ENCODE measurements at regions not wholly inside any gene's neighbourhood (a gene's known extent, or its start where the extent isn't known, plus 50 kb on each side); places are given as distances from the start of the nearest gene placed in this dataset.
"Not testable (repeated sequence)": the region's sequence is repeated elsewhere in the genome, so short reads cannot be mapped to it uniquely, and the experiment has no call there.

DNA sequence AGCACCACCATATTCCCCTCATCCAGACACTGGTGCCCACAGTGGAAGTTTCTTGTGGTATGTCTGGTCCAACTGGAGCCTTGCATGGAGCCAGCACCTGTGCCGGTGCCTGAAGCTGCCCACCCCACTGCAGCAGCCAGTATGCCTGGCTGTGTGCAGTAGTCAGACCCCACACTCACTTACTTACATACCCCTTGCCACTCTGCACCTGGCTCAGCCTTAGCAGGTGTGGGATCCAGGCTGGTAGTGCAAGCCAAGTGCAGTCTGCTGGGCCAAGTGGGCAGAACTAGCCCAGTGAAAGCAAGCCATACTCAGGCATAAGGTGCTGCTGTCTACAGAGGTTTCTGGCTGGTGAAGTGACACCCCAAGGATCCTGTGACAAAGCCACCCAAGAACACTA lies 871.4 kb upstream of the C9orf72 start:
- no peak for DNase-seq

DNA sequence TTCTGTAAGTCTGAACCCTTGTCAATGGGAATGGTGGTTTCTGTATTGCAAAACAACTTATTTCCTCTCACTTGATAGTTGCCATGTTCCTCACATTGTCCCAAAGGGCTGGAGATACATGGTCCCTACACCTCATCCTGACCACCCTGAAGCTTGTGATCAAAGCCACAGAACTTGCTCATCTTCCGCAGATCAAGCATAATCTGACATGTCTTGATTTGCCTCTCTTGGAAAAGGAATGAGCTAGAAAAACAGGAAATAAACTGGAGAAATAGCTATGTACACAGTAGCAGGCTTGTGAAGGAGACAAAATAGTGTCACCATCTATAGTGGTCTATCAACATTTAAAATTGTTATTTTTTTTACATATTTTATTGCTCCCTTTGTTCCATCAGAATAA lies 871.9 kb upstream of the C9orf72 start:
- DNase-seq = no peak

DNA sequence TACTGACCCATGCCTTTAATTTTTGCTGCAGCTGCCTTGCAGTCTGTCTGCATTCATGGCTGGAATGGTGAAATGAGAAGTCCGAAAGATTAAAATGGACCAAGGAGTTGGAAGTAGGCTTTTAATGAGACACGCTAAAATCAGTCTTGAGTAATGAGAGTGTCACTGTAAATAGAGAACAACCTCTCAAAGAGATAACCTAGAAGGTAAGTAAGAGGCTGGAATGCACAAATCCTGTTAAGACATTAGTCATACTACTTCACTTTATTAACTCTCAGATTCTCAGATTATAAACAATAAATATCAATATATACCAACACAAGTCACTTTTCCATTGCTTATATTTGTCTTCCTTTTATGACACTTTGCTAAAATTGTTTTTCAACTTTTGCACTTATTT lies 880.6 kb upstream of the C9orf72 start:
- no peak for DNase-seq

DNA sequence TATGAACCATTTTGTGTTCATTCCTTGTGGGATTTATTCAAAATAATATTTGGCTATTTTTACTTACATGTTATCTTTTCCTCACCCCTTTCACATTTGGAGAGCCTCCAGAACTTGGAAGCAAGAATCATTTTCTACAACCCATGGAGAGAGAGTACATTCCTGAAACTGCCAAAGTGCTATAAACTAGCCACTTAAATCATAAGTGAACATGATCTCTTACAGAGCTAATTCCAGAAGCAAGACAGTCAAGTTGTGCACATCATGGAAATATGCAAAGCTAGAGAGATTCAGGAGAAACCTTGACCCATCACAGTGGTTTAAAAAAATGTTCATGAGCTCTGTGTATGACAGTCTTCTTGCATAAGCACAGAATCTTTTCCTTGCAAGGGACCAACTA lies 883.6 kb upstream of the C9orf72 start:
- DNase-seq = no peak

DNA sequence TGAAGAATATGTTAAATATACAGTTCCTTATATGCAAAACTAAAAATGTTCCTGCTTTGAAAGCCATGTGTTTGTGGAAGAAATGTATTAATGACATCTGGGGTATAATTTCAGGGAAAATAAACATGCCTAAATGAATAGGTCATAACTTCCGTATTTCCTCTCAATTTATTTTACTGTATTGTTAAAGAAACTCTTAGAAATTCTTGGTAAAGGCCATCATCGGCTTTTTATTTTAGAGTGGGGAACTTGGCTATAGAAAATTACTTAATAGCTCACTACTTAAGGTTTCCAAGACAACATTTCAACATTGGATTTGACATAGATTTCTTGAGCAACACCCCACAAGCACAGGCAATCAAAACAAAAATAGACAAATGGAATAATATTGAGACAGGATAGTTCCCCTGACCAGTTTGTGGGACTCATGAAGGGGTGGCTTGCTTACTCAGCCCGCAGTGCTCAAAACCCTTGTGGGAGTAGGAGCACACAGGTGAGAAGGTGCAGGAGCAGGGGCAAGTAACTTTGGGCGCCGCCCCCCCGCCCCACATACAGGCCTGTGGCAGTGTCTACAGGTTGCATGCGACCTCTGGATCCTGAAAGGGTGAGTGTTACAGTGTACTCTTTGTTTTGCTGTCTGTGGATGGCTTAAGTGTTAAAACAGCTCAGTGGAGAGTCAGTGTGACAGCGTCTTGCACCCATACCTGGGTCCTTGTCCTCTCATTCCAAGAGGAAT lies 891.4 kb upstream of the C9orf72 start:
- DNase-seq = no peak

DNA sequence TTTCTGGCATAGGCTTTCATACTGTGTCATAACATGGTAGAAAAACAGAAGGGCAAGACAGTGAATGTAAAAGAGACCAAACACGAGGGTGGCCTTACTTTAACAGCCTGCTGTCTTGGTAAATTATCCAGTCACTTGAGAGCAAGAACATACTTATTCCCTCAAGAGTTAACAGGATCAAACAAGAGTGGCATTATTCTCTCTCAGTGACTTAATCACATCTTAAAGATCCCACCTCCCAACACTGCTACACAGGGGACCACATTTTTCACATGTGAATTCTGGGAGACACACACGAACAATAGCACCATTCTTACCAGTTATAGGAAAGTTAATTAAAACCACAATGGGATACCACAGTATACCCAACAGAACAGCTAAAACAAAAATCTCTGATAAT lies 898.0 kb upstream of the C9orf72 start:
- no peak for DNase-seq

DNA sequence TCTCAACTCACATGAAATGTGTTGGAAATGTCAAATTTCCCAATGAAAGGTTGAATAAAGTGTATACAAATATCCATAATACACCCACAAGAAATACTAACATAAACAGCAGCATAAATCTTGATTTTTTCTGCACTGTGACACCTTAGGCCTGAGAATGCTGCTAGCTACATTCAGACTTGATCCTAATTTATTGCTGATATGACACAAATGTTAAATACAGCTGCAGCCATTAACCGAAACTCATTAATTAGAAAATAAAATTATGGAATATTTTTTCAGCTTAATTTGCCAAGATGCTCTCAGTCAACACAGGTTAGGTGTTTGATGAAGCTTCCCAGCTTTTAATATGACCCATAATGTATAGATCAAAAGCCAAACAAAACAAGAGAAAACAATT lies 914.3 kb upstream of the C9orf72 start:
- no peak for DNase-seq

DNA sequence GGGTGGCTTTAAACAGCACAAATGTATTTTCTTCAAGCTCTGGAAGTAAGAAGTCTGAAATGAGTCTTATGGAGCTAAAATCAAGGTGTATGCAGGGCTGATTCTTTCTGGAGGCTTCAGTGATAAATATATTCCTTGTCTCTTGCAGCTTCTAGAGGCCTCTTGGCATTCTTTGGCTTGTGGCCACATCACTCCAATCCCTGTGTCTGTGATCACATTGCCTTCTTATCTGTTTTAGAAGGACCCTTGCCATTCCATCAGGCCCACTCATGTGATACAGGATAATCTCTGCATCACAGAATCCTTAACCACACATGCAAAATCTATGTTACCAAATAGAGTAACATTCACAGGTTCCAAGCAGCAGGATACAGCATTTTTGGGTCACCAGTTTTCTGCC lies 917.8 kb upstream of the C9orf72 start:
- DNase-seq = no peak

DNA sequence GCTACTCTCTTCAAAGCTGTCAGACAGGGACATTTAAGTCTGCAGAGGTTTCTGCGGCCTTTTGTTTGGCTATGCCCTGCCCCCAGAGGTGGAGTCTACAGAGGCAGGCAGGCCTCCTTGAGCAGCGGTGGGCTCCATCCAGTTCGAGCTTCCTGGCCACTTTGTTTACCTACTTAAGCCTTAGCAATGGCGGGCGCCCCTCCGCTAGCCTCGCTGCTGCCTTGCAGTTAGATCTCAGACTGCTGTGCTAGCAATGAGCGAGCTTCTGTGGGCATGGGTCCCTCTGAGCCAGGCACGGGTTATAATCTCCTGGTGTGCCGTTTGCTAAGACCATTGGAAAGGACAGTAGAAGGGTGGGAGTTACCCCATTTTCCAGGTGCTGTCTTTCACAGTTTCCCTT lies 924.9 kb upstream of the C9orf72 start:
- DNase-seq = not testable (repeated sequence)

DNA sequence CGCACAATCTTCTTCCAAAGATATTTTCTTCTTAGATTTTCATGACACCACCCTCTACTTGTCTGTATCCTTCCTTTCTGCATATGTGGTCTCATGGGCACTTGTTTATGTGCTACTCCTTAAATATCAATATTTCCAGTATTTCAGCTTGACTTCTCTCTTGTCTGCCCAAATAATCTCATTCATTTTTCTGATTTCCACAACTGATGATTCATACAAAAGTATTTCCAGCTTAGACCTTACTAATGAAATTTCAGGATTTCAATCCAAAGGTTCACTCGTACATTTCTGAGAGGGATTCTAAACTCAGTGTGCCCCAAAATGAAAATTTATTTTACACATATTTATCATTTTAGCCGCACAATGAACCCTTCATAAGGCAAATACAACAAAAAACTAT lies 928.9 kb upstream of the C9orf72 start:
- DNase-seq = no peak

DNA sequence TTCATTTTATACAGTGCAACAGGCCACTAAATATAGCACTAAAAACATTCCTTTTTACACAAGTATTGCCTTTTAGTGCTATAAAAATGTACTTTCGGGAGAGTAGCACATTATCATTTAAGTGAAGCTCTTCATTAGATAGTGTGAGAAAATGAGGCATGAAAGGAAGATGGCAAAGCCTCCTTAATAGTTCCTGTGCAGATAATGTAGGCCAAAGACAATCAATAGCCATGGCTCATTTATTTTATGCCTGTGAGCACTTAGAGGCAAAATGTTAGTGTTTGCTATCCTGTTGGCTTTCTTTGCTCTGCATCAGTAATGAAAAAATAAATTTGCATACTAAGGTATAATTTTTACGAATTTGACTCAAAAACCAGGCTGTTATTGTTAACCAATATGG lies 929.5 kb upstream of the C9orf72 start:
- no peak for DNase-seq

DNA sequence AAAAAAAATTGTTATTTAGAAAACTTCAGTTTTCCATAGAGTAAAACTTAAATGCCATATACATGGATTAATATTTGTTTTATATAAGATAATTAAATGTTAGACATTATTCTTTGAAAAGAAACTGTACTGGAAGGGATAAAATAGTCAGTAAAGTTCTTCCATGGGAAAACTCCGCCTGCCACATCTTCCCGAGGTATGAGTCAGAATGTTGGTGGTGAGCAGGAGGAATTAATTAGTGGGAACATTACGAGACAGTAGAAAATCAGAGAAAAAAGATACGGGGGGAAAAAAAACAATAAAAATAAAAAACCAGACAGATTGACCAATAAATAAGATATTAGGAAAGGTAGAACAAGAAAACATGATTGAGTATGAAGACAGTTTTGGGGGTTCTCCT lies 930.3 kb upstream of the C9orf72 start:
- DNase-seq = no peak

DNA sequence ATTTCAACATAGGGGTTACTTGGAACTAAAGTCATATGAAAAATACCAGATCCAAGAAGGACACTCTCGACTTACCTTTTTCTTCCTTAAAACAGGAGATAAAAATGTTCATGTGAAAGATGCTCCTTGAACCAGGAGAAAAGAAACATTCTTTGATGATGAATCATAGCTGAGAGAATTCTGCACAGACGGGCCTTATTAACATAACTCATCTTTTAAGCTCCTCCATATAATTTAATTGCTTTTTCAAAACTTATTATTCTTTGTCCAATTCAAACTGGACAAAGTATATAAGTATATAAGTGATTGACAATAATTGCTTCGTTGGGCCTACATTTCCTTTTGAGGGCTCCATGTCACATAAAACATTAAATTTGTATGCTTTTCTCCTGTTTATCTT lies 945.2 kb upstream of the C9orf72 start:
- no peak for DNase-seq

DNA sequence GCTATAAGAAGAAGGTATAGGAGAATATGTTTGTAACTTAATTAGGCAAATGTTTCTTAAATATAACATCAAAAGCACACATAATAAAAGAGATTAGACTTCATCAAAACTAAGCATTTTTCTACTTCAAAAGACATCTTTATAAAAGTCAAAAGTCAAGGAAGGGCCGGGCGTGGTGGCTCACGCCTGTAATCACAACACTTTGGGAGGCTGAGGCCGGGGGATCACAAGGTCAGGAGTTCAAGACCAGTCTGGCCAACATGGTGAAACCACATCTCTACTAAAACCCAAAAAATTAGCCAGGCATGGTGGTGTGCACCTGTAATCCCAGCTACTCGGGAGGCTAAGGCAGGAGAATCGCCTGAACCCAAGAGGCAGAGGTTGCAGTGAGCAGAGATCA lies 951.0 kb upstream of the C9orf72 start:
- DNase-seq = not testable (repeated sequence)

DNA sequence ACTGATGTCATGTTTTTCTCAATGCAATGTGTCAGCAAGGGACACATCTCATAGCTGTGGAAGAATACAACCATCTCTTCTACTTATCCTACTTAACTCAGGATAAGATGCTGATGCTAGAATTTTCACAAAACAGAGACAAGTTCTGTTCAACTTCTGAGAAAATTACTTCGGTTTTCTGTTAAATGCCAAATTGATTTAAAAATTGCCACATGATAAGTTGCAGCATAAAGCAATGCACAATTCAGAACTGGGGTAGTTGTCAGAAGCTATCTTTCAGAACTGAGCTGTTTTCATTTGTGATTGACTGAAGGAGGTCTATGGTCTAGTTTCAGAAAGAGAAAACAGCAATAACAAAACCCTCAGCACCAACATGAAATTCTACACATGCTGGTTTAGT lies 954.8 kb upstream of the C9orf72 start:
- no peak for DNase-seq

DNA sequence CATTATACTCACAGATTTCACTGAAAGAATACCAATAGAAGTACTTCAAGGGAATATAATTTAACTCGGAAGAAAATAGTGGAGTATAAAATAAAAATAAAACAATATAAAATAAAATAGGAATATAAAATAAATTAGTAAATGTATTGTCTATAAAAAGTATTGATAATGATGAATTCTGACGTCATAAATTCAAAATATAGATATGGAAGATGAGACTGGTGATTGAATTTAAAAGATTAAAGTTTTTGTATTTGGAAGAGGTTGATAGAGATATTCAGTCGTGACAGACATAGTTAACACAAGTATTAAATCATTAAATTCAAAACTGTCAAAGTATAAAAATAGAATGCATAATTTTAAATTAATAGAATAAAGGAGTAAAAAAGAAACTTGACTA lies 964.9 kb upstream of the C9orf72 start:
- no peak for DNase-seq

DNA sequence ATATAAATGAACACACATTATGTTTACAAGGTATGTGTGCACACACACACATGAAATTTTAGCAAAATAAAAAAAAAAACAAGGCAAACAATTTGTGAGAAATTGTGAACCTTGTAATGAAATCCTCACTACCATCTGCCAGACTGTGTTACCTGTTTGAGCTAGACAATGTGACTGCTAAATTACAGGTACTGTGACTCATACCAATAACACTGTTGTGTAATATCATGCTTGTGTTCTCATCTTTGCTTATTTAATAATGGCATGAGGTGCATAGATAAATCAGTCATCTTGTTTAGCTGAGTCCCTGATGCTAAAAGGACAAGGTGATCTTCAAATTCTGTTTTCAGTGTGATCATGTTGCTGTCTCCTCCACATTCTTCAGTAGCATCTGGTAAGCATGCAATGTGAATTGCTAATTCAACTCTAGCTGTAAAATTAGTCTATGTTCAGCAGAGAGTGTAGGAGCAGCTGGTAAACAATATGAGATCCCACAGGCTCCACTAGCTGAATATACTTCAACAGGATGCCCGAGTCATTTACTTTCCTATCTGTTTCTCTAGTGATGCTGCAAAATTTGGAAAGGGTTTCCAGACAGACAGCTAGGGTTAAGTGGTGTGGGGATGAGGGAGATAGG lies 966.3 kb upstream of the C9orf72 start:
- no peak for DNase-seq

DNA sequence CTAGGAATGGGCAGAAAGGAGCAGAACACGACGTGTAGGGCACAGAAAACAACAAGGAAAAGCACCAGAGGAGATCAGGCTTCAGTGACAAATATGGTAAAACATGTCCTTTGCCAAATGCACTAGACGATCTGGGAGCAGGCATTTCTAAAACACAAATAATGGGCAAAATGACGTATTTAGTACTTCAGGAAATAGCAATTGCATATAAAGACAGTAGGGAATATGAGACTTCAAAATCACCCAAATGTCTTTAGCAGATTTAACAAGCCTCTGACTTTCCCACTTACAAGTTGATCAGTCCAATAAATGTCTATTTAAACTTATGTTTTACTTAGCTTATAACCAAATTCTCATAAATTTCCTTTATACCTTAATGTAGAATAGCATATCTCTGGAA lies 969.6 kb upstream of the C9orf72 start:
- no peak for DNase-seq

DNA sequence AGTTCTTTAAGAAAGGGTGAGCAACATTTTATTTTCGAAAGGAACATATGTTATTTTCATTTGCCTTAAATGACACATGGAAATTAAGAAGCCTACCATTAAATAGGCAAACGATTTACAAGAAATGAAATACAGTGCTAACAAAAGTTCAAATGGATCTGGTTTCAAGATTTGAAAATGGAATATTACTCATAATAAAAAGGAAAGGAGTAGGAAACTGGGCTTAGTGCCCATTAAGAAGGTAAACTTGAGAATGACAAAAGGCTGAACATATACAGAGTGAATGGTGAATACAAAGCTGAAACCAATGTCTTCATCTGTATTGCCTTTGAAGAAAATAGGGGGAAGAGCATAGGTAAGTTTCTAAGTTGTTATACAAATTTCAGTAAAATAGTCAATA lies 974.2 kb upstream of the C9orf72 start:
- no peak for DNase-seq

DNA sequence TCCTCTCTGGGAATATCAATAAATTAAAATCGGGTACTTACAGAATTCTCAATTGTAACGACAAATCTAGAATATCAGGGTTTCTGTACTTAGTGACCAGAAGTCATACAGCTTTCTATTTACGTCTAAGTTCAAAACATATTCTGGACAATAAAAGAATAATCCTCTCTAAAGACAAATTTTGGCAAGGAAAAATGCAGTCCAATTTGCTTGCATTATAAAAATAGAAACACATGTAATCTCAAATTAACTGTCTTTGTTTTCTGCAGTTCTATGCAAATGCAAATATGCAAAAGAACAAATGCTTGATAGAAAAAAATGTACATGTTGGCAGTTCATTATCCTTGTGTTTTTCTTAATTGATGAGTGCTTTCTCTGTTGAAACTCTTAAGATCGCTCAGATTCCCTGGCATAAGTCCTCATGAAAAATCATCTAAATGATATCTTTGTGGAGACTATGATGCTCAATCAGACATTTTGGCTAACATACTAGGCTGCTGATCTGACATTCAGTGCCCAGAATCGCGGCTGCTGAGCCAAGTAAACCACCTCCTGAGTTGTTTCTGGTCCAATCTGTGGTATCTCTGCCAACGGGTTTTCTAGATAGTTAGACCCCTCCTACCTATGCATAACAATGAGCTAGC lies 990.1 kb upstream of the C9orf72 start:
- peak in 1 of 56 donors; percentile 2 for DNase-seq

DNA sequence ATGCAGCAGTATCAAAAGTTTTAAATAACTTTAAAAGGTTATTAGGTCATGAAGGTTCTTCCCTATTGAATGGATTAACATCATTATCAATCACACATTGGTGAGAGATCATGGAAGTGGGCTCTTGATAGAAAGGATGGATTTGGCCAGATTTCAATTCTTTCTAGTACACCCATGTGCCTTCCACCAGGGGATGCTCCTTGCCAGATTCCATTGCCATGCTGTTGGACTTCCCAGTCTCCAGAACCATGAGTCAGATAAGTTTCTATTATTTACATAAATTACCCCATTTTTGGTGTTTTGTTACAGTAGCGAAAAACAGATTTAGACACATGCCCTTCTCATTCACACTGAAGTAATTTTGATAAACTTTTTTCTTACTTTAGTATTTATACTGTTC lies 1010.6 kb upstream of the C9orf72 start:
- no peak for DNase-seq

DNA sequence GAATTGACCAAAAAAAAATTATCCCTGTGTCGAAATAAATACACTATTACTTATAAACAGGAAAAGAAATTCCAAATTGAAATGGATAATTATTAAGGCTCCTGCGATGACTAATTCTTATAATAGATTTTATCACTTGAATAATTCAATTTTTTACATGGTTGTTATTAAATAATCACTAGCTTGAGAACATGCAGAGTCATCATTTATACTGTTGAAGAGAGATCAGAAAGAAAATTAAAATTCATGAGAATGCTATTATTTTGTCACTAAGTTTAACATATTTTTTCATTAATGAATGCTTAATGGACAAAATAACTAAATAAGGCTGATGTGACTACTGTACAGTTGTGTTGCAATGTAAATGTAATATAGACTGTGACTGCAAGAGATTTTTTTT lies 1011.3 kb upstream of the C9orf72 start:
- DNase-seq = no peak

DNA sequence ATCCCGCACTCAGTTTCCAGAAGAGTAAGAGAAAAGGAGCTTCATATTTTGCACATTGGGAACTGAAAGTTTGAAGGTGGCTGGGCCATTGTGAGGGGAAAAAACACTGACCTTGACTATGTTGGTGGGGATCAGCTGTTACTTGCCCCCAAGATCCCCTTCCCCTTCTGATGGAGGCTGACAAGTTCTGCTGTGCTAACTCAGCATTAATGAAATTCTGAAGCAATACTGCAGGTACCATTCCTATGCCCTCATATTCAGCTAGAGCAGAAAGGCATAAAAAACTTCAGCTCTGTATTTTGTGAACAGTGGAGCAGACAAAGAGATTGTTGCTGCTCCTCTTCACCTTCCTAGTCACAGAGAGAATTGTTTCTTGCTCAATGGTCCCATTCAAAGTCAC lies 1013.8 kb upstream of the C9orf72 start:
- no peak for DNase-seq

Data from nucleus accumbens (tissue), 56 donors.